DOHH2 (cell line): ENCODE measurements at regions not wholly inside any gene's neighbourhood (a gene's known extent, or its start where the extent isn't known, plus 50 kb on each side); places are given as distances from the start of the nearest gene placed in this dataset.

Source experiments
- H3F3A ChIP-seq: fragments of 200-600 bp; sonication (generic), shearing (Covaris generic); 2 replicates; pipeline ENCODE4 v1.6.0; 2016; ENCODE audit warnings: antibody characterized with exemption, mild to moderate bottlenecking; ENCODE audit not compliant: control insufficient read depth, insufficient read depth
- H3K27ac ChIP-seq: fragments of 200-600 bp; sonication (generic); 2 replicates; pipeline ENCODE4 v1.5.1; 2014; ENCODE audit warnings: low read depth, mild to moderate bottlenecking, low read length, moderate library complexity
- H3K27me3 ChIP-seq: fragments of 200-600 bp; sonication (generic); 2 replicates; pipeline ENCODE4 v1.6.1; 2014; ENCODE audit warnings: mild to moderate bottlenecking, low read length, mixed read lengths; ENCODE audit not compliant: control insufficient read depth
- H3K36me3 ChIP-seq: fragments of 200-600 bp; sonication (generic); 2 replicates; pipeline ENCODE4 v1.6.1; 2014; ENCODE audit warnings: mild to moderate bottlenecking, low read length, moderate library complexity, mixed read lengths; ENCODE audit not compliant: control insufficient read depth
- H3K4me1 ChIP-seq: fragments of 200-600 bp; sonication (generic); 2 replicates; pipeline ENCODE4 v1.6.1; 2014; ENCODE audit warnings: mild to moderate bottlenecking, low read length, mixed read lengths; ENCODE audit not compliant: control insufficient read depth
- H3K4me2 ChIP-seq: fragments of 200-600 bp; sonication (generic); 2 replicates; pipeline ENCODE4 v1.6.0; 2014; ENCODE audit warnings: mild to moderate bottlenecking, low read length, moderate library complexity
- H3K4me3 ChIP-seq: fragments of 200-600 bp; sonication (generic); 2 replicates; pipeline ENCODE4 v1.5.1; 2014; ENCODE audit warnings: mild to moderate bottlenecking, low read length, mixed read lengths
- H3K79me2 ChIP-seq: fragments of 200-600 bp; sonication (generic); 2 replicates; pipeline ENCODE4 v1.6.1; 2014; ENCODE audit warnings: mild to moderate bottlenecking, low read length, mixed read lengths; ENCODE audit not compliant: control insufficient read depth
- H3K9me2 ChIP-seq: fragments of 200-600 bp; sonication (generic); replicated peaks from 2 replicates; pipeline ENCODE4 v1.6.1; 2014; ENCODE audit warnings: mild to moderate bottlenecking, low read length, mixed read lengths; ENCODE audit not compliant: control insufficient read depth
- H3K9me3 ChIP-seq: fragments of 200-600 bp; sonication (generic); 2 replicates; pipeline ENCODE4 v1.6.1; 2014; ENCODE audit warnings: antibody characterized with exemption, low read length, mixed read lengths; ENCODE audit not compliant: control insufficient read depth, insufficient read depth
- H4K20me1 ChIP-seq: fragments of 200-600 bp; sonication (generic); 2 replicates; pipeline ENCODE4 v1.6.0; 2014; ENCODE audit warnings: low read depth, mild to moderate bottlenecking, antibody characterized with exemption, low read length, moderate library complexity; ENCODE audit not compliant: control insufficient read depth, insufficient read depth
- CTCF ChIP-seq: fragments of 200-600 bp; sonication (generic); IDR thresholded peaks from one replicate; pipeline ENCODE4 v1.5.1; 2014; ENCODE audit warnings: antibody characterized with exemption, mild to moderate bottlenecking, low read depth, low read length; ENCODE audit not compliant: poor library complexity, severe bottlenecking
- EZH2phosphoT487 ChIP-seq: fragments of 200-600 bp; sonication (generic); IDR thresholded peaks from 2 replicates; pipeline ENCODE4 v1.6.1; 2017; ENCODE audit warnings: borderline replicate concordance, mild to moderate bottlenecking, antibody characterized with exemption, low read length, moderate library complexity, mixed read lengths

GRCh38 chr11:32225571-32226285 lies 134.9 kb downstream of the RCN1 start:
- Histone ChIP-seq H3K36me3 (no peaks in the 10 kb centered on the region), H3K27ac (no peak overlapping the region), H3K9me3 (no peaks in the 10 kb centered on the region), H4K20me1 (no peaks in the 10 kb centered on the region), H3K79me2 (no peaks in the 10 kb centered on the region), H3K9me2 (no peaks in the 10 kb centered on the region), H3K4me2 (no peak overlapping the region), H3K27me3 (no peaks in the 10 kb centered on the region), H3K4me3 (no peak overlapping the region), H3K4me1 (no peaks in the 10 kb centered on the region), H3F3A (no peaks in the 10 kb centered on the region)
- no peak for TF ChIP-seq EZH2phosphoT487
- TF ChIP-seq CTCF, result no peak

DNA sequence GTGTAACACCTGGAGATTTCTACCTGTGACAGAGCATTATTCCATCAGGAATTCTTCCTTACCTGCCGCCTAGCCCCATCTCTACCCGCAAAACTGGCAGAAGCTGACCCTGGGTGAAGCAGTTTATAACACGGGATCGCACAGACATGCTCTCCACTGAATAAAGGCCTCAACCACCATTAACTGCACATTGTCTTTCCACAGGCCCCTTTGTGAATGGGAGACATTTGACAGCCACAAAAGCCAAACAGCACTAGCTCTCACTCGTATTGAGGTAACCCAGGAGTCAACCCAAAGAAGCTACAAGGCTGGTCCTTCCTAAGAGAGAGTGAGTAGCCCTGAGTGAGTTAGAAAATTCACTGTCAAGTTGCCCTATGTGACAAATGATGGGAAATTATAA lies 135.6 kb downstream of the RCN1 start:
- H3K79me2 ChIP-seq, result no peaks in the 10 kb centered on the region
- H4K20me1 ChIP-seq, result no peaks in the 10 kb centered on the region
- H3K4me2 ChIP-seq, result no peak overlapping the region
- no peaks in the 10 kb centered on the region for H3K9me2 ChIP-seq
- H3K9me3 ChIP-seq, result no peaks in the 10 kb centered on the region
- no peak overlapping the region for H3K27ac ChIP-seq
- no peaks in the 10 kb centered on the region for H3K4me1 ChIP-seq
- no peak overlapping the region for H3K4me3 ChIP-seq
- H3K27me3 ChIP-seq, result no peaks in the 10 kb centered on the region
- H3K36me3 ChIP-seq, result no peaks in the 10 kb centered on the region
- H3F3A ChIP-seq, result no peaks in the 10 kb centered on the region
- TF ChIP-seq EZH2phosphoT487, result no peak
- no peak for TF ChIP-seq CTCF

DNA sequence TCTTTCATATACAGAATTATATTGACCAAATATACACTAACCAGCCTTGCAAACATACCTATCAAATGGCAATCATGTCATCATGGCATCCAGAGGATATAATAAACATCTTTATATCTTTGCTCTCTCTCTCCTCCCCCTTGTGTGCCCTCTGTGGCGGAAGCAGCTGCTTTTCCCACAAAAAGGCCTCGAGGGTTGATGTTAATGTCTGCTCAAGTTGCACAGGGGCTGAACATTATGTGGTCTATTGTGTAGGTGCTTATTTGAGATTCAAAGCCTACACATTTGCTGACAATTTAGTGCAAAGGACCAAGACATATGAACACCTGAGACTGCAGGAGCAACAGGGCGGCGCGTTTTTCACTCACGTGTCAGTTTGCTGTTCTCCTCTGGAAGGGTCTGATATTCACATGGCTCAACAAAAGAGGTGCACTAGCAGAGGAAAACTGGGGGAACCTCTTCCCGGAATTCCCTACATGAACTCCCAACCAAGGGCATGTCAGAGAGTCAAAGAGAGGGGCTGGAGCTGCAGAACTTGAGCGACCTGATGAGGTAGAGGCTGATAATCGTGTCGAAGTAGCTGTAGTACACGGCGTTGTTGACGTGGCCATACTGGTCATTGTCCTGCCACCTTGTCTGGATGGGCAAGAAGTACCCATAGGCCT lies 138.8 kb downstream of the RCN1 start:
- no peaks in the 10 kb centered on the region for H3K79me2 ChIP-seq
- no peaks in the 10 kb centered on the region for H3K4me1 ChIP-seq
- H3K9me2 ChIP-seq, result no peaks in the 10 kb centered on the region
- H3K4me2 ChIP-seq, result no peak overlapping the region
- no peaks in the 10 kb centered on the region for H4K20me1 ChIP-seq
- H3F3A ChIP-seq, result no peaks in the 10 kb centered on the region
- H3K27me3 ChIP-seq, result no peaks in the 10 kb centered on the region
- no peaks in the 10 kb centered on the region for H3K9me3 ChIP-seq
- H3K36me3 ChIP-seq, result no peaks in the 10 kb centered on the region
- no peak overlapping the region for H3K27ac ChIP-seq
- no peak overlapping the region for H3K4me3 ChIP-seq
- TF ChIP-seq CTCF (no peak), EZH2phosphoT487 (no peak)
